CD4-positive, alpha-beta T cell treated with Interleukin-15 for 1 hour (primary cell): ENCODE measurements at regions not wholly inside any gene's neighbourhood (a gene's known extent, or its start where the extent isn't known, plus 50 kb on each side); places are given as distances from the start of the nearest gene placed in this dataset.

Experiments
- DNase-seq: peaks from one replicate; pipeline ENCODE4 v3.0.0-alpha.2; 2020

DNA sequence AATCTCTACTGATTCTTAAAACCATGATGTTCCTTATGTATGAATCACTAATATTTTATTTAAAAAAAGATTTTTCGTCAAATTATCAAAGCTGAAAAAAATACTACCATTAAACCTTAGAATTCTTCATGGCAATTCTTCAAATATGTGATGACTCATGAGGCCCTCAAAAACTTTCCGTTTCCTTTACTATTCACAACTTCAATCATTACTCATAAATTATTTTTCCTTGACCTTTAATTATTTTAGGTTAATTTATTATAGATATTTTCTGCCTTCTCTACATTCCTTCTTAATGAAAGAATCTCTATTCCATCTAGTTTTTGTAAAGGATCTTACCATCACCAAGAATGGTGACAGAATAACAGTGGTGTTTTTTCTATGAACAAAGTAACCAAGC, 162.1 kb upstream of the SOX5 start:
- DNase-seq, result no peak

DNA sequence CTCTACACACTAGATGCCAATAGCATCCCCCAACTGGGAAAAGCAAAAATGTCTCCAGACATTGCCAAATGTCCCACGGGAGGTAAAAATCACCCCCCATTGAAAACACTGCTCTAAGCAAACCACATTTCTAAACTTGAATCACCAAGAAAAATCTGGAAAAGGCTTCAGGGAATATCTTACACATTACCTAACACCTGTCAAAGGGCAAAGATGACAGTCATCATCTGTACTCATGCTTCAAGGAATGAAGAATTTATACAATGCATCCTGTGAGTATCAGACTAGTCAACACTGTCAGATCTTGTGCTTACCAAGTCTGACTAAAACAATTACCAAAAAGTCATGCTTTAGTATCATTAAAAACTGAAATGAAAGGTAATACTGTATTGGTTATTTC, 161.6 kb upstream of the SOX5 start:
- DNase-seq, result no peak

DNA sequence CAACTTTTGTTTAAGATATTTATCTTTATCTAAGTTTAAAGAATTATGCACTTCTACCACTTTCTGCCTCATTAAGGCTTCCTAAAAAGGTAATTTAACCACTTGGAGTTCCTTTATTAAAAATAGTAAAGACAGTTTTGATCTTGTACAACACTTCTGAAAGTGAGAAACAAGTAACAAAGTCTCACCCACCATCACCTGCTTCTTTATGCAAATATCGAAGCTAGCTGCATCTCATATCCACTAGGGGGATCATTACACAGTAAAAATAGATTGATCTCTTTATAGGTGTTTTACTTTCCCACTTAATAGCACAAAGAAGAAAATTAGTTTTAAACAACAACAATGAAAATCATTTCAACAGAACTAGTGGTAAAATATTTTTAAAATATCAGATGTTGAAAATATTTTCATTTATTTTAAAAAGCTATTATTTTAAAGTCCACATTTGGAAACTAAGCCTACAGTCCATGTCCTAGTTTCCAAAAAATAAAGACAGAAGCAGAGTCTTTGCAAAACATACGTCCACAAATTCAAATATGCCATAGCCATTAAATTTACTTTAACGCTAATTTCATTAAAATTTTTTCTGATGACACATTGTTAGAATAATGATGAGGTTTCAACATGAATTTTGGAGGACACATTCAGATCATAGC, 160.0 kb upstream of the SOX5 start:
- no peak for DNase-seq

DNA sequence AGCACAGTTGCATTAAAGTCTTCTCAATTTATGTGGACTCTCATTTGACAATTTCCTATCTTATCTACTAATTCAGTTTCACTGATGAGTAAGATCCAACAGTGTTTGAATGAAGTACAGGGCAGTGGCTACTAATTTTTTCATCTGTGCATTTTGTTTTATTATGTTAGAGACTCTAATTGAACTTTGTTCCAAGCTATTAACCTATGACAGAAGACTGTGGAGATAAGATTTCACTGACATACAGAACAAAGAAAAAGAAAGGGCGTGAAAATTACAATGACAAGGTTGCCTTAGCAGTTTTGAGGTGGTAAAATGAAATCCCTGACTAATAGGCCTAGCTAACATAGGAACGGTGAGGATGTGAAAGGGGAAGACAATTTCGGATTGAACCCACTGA, 153.2 kb upstream of the SOX5 start:
- no peak for DNase-seq

DNA sequence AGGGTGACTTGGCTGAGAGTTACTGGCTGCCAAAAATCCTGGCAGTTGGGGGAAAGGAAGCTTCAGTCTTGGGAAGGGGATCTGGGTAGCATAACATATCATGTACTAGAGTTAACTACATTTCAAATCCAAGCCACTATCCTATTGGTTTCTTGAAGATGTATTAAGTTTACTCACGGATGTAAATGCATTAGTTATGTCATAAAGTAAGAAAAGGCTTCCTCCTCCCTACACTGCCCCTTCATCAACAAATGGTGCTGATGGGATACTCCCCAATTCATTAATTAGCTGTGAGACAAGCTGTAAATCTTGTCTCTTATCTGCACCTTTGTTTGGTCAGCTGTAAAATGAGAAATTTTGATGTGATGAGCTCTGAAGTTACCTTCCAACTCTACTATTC, 150.1 kb upstream of the SOX5 start:
- DNase-seq, result no peak

DNA sequence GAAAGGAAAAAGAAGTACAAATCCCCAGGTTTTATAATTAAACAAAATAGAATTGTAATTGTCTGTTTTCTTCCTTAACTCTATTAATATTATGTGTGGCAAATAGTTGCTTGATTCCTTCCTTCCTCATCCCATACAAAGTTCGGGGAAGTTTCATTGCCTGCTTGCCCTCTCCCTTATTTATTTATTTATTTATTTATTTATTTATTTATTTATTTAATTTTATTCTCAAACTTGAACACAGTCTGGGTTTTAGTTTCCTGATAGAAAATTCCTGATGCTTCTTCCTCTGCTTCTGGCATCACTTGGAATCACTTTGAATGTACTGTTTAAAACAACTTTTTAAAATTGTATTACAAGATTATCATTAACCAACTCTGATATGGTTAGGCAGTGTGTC, 145.8 kb upstream of the SOX5 start:
- no peak for DNase-seq

DNA sequence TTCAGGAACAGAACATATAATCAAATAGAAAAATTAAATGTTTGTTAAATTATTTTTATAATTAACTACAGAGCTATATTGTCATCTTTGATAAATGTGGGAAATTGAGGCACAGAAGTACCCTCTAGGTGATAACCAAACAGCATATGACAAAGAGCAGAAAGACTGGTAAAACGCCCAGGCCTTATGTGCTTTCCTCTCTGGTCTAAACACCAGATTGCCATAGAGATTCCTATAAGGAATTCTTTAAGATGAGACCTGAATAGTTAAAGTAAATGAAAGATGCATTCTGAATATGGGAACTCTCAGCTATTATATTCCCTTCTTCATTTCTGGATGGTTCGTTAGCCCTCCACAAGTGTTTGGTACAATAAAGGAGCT, 140.0 kb upstream of the SOX5 start:
- DNase-seq, result no peak

DNA sequence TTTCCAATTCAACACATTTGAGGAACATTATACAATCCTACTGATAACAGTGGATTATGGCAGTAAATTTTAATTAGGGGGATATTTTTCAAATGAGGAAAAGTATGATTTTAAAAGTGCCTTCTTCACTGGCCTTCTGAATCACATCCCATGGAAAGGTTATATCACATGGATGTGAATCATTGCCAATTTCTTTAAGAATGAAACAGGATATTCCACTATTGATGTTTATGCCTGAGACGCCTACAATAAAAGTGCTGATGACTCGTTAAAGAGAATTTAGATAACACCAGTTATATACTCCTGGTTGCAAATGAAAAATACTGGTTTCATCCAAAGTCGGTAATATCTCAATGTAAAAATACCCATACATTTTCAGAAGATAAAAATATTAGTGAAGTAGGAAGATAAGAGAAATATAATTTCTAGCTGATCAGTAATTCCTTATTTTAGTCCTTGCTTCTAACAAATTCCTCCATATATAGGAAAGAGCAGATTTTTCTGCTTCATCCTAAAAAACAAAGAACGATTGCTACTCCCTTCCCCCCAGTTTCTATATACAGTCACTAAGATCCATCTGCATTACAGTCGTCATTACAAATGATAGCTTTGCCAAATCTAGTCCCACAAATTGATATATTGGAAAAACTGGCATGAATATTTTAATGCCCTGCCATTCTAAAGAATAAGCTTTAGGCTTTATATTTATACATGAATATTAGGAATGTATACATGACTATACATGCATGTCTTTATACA, 139.5 kb upstream of the SOX5 start:
- DNase-seq, result no peak

DNA sequence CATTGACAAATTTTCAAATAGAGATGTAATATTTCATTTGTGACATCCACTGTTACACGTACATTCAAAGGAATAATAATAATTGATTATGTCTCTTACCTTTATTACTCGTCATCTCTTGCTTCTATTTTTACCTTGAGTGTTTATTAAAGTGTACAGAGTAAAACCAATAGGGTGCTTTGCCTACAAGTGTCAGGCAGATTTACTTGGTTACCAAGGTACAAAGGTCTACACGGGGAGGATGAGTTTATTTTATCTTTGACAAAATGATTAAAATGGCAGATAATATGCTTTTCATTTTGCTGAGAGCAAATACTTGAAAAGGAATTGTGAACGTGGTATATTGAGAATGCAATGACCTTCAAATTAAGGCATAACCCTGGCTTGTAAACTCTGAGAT, 137.8 kb upstream of the SOX5 start:
- no peak for DNase-seq

DNA sequence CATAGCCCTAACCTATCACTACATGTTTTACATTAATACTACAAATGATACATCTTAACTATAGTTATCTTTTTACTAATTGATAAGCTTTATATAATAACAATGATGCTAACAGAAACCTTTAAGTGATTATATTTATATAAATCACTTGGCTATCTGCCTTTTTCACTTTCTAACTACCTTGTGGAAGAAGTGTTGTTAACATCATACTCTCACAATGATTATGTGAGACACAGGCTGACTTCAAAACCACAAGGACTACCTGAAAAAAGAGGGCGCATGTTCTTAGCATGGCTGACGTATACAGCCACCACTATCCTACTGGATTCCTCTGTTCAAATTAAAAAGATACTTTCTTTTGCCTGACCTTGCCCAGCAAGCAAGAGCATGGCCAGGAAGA, 135.3 kb upstream of the SOX5 start:
- no peak for DNase-seq

DNA sequence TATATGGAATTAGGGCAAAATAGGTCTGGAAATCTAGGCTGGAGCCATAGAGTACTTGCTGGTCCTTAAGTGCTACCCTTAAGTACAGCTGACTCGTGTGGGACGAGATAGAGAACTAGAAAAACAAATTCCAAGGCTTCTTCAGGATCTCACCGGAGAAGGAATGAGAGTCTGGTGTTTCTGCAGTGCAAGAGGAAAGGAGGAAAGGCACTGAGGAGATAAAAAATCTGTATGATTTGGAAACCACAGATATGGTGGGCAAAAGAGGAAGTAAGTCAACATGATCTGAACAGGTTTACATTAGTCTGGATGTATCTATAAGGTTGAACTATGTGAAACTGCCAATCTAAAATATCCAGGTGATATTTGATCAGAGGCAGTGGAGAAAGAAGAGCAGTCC, 134.4 kb upstream of the SOX5 start:
- DNase-seq, result no peak

DNA sequence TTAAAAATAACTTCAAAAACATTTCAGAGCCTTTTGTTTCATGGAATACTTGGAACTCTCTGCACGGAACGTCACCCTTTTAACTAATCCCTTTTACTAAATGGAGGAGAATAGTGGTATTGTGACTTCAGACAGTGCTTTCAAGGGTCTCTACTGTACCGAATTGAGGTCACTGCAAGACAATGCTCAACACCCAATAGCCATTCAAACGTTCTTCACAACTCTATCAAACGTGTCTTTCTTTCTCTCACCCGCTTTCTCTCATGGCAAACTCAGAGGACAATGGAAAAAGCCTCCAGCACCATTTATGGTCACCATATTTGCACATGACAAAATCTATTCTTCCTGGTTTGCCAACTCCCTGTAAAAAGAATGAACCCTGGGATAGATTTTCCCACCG, 132.1 kb upstream of the SOX5 start:
- no peak for DNase-seq

DNA sequence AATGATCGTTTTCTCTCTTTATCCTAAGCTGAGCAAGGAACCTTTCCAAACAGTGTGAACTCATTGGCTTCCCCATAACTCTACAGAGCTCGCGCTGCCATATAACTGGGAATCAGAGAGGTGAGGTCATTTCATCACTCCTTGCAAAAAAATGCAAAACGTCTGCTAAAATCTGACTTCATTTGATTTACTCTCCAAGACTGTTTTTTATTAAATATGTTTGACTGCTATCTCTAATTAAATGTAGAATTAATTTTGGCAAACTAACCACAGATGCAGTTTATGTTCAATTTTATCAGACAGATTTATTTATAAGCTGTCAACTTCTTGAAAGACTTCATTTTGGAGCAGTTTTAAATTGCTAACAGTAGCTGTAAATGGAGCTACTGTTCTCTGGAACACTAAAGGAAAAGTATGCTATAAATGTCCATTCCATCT, 131.6 kb upstream of the SOX5 start:
- no peak for DNase-seq

DNA sequence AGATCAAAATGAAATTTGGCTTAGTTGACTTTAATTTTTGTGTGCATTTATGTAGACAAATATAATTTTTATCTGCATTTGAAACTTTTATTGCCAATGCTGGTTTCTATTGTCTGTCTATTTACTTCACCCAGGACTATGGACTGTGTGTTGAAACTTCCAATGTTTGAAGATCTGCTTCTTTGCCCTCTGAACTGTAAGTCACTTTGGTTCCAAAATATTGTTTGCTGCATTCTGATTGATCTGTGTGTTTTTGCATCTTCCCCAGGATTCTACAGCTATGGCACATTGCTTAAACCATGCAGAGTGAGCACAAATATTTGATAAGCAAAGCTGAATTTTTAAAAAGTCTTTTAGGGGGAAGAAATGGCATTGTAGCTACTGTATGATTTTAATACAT, 131.0 kb upstream of the SOX5 start:
- DNase-seq, result no peak

DNA sequence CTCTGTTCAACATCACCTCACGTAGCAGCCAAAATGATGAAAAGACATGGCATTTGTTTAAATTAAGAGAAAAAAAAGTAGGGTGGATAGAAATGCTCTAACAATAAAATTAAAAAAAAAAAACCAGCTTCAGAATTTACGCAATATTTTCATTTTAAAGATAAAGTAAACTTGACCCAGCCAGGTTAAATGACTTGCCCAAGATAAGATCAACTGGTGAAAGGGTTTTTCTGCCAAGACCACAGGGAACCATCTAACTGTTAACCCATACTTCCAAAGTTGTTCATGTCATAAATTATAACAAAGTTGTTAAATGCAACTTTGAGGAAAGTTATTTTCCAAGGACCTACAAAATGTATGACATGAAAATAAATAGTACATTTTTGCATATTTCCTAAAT, 129.6 kb upstream of the SOX5 start:
- no peak for DNase-seq

DNA sequence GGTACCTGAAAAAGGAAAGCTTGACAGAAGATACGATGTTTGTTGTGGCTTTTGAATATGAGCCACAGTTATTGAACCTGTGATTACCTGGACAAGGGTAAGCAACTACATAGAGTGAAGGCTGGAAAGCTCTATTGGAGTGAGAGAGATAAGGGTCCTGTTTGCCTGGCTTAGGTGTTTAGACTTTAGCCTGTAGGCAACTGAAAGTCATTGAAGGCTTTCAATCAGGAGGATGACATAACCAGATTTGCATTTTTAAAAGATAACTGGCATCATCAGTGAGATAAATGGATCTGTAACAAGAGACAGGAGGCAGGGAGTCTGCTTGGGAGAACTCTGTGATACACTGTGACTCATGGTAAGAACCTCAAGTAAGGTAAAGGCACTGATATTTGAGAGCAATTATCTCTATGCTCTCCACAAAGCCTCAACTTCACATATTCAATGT, 128.9 kb upstream of the SOX5 start:
- DNase-seq, result no peak

DNA sequence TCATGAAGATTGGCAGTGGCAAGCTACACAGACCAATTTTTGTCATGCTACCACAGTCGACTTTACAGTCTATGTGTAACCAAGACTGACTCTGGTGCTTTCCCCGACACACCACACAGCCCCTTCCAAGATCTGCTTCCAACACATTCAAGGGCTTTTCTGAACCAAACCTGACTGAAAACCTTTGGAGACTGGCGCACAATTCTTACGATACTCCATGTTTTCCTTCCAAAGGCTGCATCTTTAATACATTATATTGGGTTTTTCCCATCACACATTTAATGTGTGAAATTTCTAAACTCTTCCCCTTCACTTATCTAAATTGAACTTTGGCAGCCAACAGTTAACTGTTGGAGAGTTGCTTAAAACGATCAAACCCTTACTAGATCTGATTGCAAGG, 127.7 kb upstream of the SOX5 start:
- no peak for DNase-seq

DNA sequence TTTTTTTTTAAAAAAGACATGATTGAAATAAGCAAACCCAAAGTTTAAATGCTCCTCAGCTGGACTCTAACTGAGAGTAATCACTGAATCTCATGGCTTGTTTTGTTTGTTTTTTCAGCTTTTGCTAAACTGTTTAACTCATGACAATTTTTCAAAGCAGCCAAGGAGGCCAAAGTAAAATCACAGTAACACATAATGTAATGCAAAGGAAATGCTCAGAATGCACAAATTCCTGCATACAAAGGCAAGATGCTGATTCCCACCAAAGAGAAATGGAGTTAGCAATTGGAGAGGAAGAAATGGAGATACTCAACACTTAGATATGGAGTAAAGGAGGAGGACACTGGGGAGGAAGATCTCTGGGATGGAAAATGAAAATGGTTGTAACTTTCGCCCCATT, 126.2 kb upstream of the SOX5 start:
- no peak for DNase-seq

DNA sequence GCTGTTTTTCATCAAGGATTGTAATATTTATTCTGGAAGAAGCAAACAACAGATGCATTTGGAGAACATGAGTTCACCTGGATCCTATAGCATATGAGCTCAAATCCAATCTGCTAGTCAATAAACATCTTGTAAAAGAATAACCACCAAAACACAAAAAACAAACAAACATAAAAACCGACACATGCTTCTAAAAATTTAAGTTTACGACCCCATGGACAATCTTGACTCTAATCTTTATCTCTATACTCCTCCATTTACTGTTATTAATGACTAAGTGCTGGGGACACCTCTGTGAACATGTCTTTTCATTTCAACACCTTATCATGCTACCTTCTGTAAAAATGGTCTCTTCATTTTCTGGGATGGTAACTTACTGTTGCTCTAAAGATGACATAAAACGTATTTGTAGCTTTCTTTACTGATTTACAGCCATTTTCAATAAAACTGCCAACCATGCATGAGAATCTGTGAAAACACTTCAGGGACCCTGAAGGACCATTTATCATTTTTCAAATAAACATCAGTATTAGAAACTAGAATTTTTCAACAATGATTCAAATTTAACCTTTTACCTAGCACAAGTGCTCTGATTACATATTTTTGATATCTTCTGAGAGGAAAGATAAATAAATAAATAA, 123.8 kb upstream of the SOX5 start:
- DNase-seq, result no peak

DNA sequence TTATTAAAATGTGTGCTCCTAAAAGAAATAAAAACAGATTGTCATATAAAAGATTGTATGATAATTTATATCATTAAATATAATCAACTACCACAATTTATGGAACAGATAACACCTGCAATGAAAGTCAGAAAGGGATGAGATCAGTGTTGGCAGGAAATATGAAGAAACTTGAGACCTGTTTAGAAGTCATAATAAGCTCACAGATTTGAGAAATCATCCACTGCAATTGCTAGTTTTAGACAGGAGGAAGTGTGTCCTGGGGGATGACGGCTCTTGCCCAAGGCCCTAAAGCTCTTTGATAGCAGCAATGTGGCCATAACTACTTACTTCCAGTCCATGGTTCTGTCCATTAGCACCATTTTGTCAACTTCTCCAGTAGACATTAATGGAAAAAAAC, 122.8 kb upstream of the SOX5 start:
- no peak for DNase-seq

DNA sequence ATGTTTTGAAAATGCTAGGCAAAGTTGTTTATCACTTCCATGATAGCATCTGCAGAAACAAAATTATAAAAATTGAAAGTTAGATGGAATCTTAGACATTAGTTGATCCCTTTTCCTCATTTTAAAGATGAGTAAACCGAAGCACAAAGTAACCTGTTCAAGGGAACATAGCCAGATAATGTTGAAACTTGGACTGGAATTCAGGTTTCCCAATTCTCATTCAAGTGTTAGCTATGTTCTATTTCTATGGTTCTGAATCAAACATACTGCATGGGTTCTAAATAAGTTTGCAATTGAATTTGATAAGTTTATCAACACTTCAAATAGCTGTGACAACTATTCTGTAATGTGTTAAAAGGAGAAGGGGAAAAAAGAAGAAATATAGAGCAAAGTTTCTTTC, 122.4 kb upstream of the SOX5 start:
- DNase-seq, result no peak

DNA sequence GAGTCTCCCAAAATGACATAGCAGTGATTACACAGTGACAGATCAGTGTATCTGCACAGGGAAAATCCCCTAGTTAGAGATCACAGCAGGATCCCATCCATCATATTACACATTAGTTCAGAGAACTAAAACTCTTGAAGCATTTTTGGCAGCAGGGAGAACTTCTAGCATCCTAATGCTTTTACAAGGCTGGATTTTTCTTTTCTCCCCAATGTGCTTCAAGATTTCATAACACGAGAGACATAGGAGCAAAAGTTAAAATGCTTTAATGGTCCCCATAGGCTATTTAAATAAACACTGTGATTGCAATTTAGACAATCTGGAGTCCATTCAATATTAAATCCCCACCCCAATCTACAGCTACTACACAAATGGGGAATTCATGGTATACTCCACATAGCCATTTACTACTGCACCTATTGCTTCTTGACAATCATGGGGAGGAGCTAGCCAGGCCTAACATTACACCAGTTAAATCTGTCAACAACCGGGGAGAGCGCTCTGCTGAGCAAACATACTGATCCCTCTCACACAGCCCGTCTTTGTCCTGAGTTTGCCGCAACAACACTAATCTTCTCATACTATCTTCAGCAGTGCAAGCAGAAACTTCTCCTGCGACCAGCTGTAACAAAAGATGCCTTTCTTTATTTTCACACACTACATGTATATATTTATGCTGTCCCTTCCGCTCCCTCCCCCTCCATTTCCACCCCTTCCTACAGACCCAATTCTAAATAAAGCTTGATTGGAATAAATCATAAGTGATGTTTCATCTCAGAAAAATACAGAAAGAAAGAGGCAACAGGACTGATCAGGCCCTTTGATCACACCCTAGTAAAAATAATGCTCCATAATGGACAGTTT, 120.3 kb upstream of the SOX5 start:
- no peak for DNase-seq

DNA sequence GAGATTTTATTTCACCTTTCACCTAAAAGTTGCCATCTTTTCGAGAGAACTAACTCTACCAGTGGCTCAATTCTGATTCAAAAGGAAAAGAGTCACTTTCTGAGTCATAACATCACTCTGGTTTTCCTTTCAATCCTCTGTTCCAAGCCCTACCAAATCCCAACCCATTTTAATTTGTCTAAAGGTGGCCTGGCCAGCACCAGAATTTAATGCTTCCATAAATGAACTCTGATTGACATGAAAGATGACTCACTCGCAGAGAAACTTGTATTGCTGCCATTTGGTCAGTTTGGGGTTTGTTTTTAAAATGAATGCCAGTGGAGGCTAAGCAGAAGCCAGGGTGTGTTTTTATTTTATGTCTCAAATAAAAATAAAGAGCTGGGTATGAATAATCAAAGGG, 117.4 kb upstream of the SOX5 start:
- DNase-seq, result no peak

DNA sequence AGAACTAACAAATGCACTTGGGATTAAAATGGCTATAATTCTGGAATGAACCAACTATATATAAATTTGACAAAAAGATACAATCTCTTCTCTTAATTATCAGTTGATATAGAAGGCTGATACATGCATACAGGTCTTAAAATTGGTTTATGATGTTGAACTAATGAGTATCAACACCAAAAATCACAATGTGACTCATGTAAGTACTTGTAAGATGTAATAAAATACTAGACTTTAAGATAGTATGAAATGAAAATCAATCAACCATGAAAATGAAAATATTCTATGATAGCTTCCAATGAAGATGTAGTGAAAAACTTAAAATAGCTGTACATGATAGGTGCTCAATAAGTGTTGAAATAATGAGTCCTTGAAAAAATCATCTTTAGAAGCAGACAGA, 116.6 kb upstream of the SOX5 start:
- no peak for DNase-seq
